GM18505 (cell line): ENCODE measurements at regions not wholly inside any gene's neighbourhood (a gene's known extent, or its start where the extent isn't known, plus 50 kb on each side); places are given as distances from the start of the nearest gene placed in this dataset.

Source experiments
- ATAC-seq: cut with Tn5 transposase; IDR thresholded peaks from one replicate; pipeline ENCODE4 v1.9.1; 2021; ENCODE audit not compliant: unreplicated experiment
- POLR2A ChIP-seq: IDR thresholded peaks from 4 replicates; pipeline ENCODE4 v1.6.1; 2011; ENCODE audit warnings: borderline replicate concordance; ENCODE audit not compliant: insufficient read depth, insufficient read length; ENCODE audit errors: extremely low read depth

- ATAC-seq, result no peak
- TF ChIP-seq POLR2A, result no peak
These were observed 77.2 kb upstream of the CALCR start for GRCh38 chr7:93651603-93652159.

DNA sequence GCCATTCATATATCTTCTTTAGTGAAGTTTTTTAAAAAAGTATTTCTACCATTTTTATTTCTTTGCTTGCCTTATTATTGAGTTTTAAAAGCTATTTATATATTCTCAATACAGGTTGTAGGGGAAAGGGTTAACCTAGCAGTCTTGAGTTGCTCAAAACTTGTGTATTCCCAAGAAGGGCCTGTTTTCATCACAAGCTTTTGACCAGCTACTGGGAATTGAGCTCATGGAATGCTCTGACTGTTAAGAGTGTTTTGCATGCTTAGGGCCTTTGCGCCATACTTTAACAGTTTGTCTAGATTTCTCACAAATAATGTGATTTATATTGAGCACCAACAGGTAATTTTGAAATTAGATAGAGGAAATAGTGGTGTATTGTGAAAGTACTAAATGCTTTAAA is 72.0 kb upstream of the CALCR start:
- no peak for ATAC-seq
- no peak for TF ChIP-seq POLR2A

DNA sequence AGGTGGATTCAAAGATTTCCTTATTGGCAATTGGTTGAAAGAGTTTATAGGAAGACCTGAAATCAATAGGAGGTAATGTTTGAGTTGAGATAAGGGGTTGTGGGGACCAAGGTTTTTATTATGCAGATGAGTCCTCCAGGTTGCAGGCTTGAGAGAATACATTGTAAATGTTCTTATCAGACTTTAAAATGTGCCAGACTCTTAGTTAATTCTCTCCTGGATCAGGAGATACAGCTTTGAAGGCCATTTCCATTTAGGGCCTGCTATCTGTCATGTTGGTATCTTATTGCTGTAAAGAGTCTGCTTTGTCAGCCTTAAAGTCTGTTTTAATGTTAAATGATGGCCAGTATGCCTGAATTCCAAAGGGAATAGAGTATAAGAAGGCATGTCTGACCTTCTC is 61.8 kb upstream of the CALCR start:
- no peak for ATAC-seq
- TF ChIP-seq POLR2A, result no peak

GRCh38 chr7:93632371-93632770 is 57.8 kb upstream of the CALCR start:
- ATAC-seq, result no peak
- no peak for TF ChIP-seq POLR2A

DNA sequence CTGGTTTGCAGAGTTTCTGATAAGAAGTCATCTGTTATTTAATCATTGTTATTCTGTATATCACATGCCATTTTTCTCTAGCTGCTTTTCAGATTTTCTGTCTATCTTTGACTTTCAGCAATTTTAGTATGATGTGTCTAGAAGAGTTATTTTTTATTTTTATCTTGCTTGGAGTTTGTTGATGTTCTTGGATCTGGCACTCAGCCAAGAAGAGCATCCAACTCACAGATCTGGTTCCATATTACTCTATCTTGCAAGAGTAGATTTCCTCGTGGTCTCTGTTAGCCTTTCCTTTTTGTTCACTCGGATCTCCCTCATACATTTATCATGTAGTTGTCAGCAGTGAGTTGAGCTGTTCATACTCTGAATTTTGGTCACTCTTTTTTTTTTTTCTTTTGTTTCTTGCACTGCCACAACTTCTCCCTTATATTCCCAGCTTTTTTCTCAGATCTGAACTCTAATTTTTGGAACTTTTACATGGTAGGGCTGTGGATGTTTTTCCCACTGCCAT is 54.8 kb upstream of the CALCR start:
- no peak for ATAC-seq
- TF ChIP-seq POLR2A, result no peak

DNA sequence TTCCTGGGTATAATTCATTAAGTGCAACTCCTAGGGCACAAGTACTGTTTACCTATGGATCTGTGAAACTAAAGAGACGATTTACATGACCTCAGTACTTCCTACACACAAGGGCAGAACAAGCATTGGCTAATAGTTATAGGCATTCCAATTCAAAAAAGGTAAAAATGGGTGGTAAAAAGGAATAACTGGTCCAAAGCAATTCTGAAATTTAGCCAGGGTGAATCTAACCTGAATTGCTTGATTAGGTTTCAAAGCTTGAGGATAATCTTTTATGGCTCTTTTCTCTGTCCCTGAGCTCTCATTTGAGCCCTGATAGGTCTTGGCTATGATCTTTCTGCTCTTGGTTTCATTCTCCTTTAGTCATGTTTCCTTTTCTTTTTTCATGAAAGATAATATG is 52.3 kb upstream of the CALCR start:
- no peak for TF ChIP-seq POLR2A
- no peak for ATAC-seq
